PC-3 (cell line): ENCODE measurements at regions not wholly inside any gene's neighbourhood (a gene's known extent, or its start where the extent isn't known, plus 50 kb on each side); places are given as distances from the start of the nearest gene placed in this dataset.
"Not testable (repeated sequence)": the region's sequence is repeated elsewhere in the genome, so short reads cannot be mapped to it uniquely, and the experiment has no call there.

ENCODE experiments used
- ATAC-seq: fragments of 200-7000 bp; cut with Tn5 transposase; 2 replicates; pipeline ENCODE4 v1.9.1; 2020; ENCODE audit warnings: mild to moderate bottlenecking, moderate library complexity
- BruUV-seq: library from RNA; stranded (reverse); fragments of 400-500 nt; replicated peaks from 2 replicates; lab custom pipeline; 2021; lab: Mats Ljungman, UMichigan
- CTCF ChIA-PET: fragments of 300-600 bp; sonication (Branson Sonifier 250); formaldehyde crosslinking; loops from one replicate; lab custom pipeline; 2022; ENCODE audit warnings: antibody characterized with exemption; lab: Charles Lee
- POLR2A ChIA-PET: fragments of 300-600 bp; sonication (Branson Sonifier 250); formaldehyde crosslinking; loops from one replicate; lab custom pipeline; 2022; ENCODE audit warnings: antibody characterized with exemption; ENCODE audit not compliant: unreplicated experiment; lab: Charles Lee
- DNase-seq: peaks from one replicate; pipeline ENCODE4 v3.0.0-alpha.2; 2015
- H2AFZ ChIP-seq: fragments of 300-600 bp; sonication (generic); 2 replicates; pipeline ENCODE4 v1.6.0; 2016; ENCODE audit warnings: antibody characterized with exemption, low read length
- H3F3A ChIP-seq: fragments of 300-600 bp; sonication (generic); one replicate; pipeline ENCODE4 v1.6.0; 2017; ENCODE audit warnings: antibody characterized with exemption, low read length, control low read depth, mild to moderate bottlenecking; ENCODE audit not compliant: unreplicated experiment
- H3K27ac ChIP-seq: fragments of 300-600 bp; sonication (generic); 2 replicates; pipeline ENCODE4 v1.5.1; 2016; ENCODE audit warnings: mild to moderate bottlenecking, low read length
- H3K27me3 ChIP-seq: fragments of 300-600 bp; sonication (generic); 2 replicates; pipeline ENCODE4 v1.6.1; 2016; ENCODE audit warnings: low read length, mixed read lengths
- H3K36me3 ChIP-seq: fragments of 300-600 bp; sonication (generic); 2 replicates; pipeline ENCODE4 v1.6.1; 2016; ENCODE audit warnings: low read depth, mixed run types, low read length, mixed read lengths
- H3K4me1 ChIP-seq: fragments of 300-600 bp; sonication (generic); 2 replicates; pipeline ENCODE4 v1.5.1; 2016; ENCODE audit warnings: low read length; ENCODE audit not compliant: insufficient read depth
- H3K4me2 ChIP-seq: fragments of 300-600 bp; sonication (generic); 2 replicates; pipeline ENCODE4 v1.6.0; 2016; ENCODE audit warnings: low read length
- H3K4me3 ChIP-seq: fragments of 300-600 bp; sonication (generic); 2 replicates; pipeline ENCODE4 v1.5.1; 2016; ENCODE audit warnings: mild to moderate bottlenecking, low read length, mixed read lengths
- H3K79me2 ChIP-seq: fragments of 300-600 bp; sonication (generic); 2 replicates; pipeline ENCODE4 v1.6.1; 2017; ENCODE audit warnings: low read length, mixed read lengths
- H3K9ac ChIP-seq: fragments of 300-600 bp; sonication (generic); 2 replicates; pipeline ENCODE4 v1.6.0; 2016; ENCODE audit warnings: mild to moderate bottlenecking, low read length
- H3K9me2 ChIP-seq: fragments of 300-600 bp; sonication (generic); replicated peaks from 2 replicates; pipeline ENCODE4 v1.6.1; 2016; ENCODE audit warnings: mixed run types, low read length, mixed read lengths
- H3K9me3 ChIP-seq: fragments of 300-600 bp; sonication (generic); 2 replicates; pipeline ENCODE4 v1.6.1; 2016; ENCODE audit warnings: low read length, mixed read lengths
- H4K20me1 ChIP-seq: fragments of 300-600 bp; sonication (generic); 2 replicates; pipeline ENCODE4 v1.6.1; 2016; ENCODE audit warnings: low read length, mixed read lengths
- EZH2 ChIP-seq: fragments of 300-600 bp; sonication (generic); IDR thresholded peaks from one replicate; pipeline ENCODE4 v1.6.1; 2017; ENCODE audit warnings: antibody characterized with exemption, mild to moderate bottlenecking, low read length; ENCODE audit not compliant: unreplicated experiment
- EZH2phosphoT487 ChIP-seq: fragments of 300-600 bp; sonication (generic); IDR thresholded peaks from 2 replicates; pipeline ENCODE4 v1.6.1; 2018; ENCODE audit warnings: mild to moderate bottlenecking, antibody characterized with exemption, low read length, borderline replicate concordance
- intact Hi-C: fragments of 100-400 bp; cut with micrococcal nuclease; formaldehyde crosslinking; loops from 2 replicates; pipeline ENCODE4 v1.9.0; 2023
- TF ChIP-seq, protein P1 (sequence below): fragments of 300-600 bp; sonication (generic); conservative IDR thresholded peaks from 2 replicates; pipeline ENCODE4 v1.5.1; 2017; ENCODE audit warnings: antibody characterized with exemption, low read depth, mild to moderate bottlenecking, low read length

DNA sequence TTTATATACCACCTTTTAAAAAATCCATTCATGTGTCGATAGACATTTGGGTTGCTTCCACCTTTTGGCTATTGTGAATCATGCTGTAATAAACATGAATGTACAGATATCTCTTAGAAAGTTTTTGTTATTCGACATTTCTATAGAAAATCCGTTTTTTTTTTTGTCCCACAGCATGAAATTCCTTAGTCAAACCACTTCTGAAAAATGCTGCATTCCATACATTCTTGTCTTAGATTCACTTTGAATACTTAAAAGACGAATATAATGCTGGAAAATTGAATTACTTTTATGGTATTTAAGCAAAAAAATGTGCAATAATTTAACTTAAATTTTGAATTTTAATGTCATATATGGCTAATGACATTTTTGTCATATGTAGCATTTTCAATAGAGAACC is 1345.5 kb downstream of the TECRL start:
- no peaks in the 10 kb centered on the region for H3K4me1 ChIP-seq
- no peak overlapping the region for H3K9ac ChIP-seq
- no peak for ATAC-seq

GRCh38 chr4:63062891-63063290 is 1346.4 kb downstream of the TECRL start:
- BruUV-seq, intact Hi-C loops, H3K4me2 ChIP-seq, H3K27me3 ChIP-seq, H3K36me3 ChIP-seq, H3K9me3 ChIP-seq, CTCF ChIA-PET, ATAC-seq, H3K4me1 ChIP-seq, H3F3A ChIP-seq, H3K4me3 ChIP-seq, POLR2A ChIA-PET, H2AFZ ChIP-seq, H3K79me2 ChIP-seq, H3K27ac ChIP-seq, H3K9ac ChIP-seq, DNase-seq, H3K9me2 ChIP-seq, H4K20me1 ChIP-seq: not testable (repeated sequence)

More for the DNA sequence above, 1345.5 kb downstream of the TECRL start:
- H3K36me3 ChIP-seq = no peaks in the 10 kb centered on the region
- no peak overlapping the region for H3K4me2 ChIP-seq
- BruUV-seq = no TSS peak
- no peaks in the 10 kb centered on the region for H3K9me2 ChIP-seq
- CTCF ChIA-PET = no interaction called here
- no peak overlapping the region for H3K27ac ChIP-seq
- no peak overlapping the region for H3K4me3 ChIP-seq
- intact Hi-C loops = no loop called here
- H3K79me2 ChIP-seq = no peaks in the 10 kb centered on the region
- no peaks in the 10 kb centered on the region for H3K9me3 ChIP-seq
- no peaks in the 10 kb centered on the region for H3F3A ChIP-seq
- no peak overlapping the region for H2AFZ ChIP-seq
- no peak for DNase-seq
- TF ChIP-seq EZH2phosphoT487 = no peak
- TF ChIP-seq, protein P1, sequence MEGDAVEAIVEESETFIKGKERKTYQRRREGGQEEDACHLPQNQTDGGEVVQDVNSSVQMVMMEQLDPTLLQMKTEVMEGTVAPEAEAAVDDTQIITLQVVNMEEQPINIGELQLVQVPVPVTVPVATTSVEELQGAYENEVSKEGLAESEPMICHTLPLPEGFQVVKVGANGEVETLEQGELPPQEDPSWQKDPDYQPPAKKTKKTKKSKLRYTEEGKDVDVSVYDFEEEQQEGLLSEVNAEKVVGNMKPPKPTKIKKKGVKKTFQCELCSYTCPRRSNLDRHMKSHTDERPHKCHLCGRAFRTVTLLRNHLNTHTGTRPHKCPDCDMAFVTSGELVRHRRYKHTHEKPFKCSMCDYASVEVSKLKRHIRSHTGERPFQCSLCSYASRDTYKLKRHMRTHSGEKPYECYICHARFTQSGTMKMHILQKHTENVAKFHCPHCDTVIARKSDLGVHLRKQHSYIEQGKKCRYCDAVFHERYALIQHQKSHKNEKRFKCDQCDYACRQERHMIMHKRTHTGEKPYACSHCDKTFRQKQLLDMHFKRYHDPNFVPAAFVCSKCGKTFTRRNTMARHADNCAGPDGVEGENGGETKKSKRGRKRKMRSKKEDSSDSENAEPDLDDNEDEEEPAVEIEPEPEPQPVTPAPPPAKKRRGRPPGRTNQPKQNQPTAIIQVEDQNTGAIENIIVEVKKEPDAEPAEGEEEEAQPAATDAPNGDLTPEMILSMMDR = no peak
- TF ChIP-seq EZH2 = no peak
- H4K20me1 ChIP-seq = no peaks in the 10 kb centered on the region
- H3K27me3 ChIP-seq = no peaks in the 10 kb centered on the region
- POLR2A ChIA-PET = no interaction called here

- TF ChIP-seq EZH2phosphoT487 = no peak
- TF ChIP-seq, protein P1 = no peak
- TF ChIP-seq EZH2 = no peak
- Histone ChIP-seq H3K9ac (no peak overlapping the region), H3K4me3 (no peak overlapping the region), H3K4me2 (no peak overlapping the region), H3K4me1 (no peaks in the 10 kb centered on the region), H4K20me1 (no peaks in the 10 kb centered on the region), H3K9me2 (no peaks in the 10 kb centered on the region), H3K79me2 (no peaks in the 10 kb centered on the region), H3K36me3 (no peaks in the 10 kb centered on the region), H3K27me3 (no peaks in the 10 kb centered on the region), H3F3A (no peaks in the 10 kb centered on the region), H3K9me3 (no peaks in the 10 kb centered on the region), H2AFZ (no peak overlapping the region), H3K27ac (no peak overlapping the region)
- intact Hi-C loops = no loop called here
- POLR2A ChIA-PET = interaction anchor here (0.6 kb wide), 1 partner anchor 71 kb away, joined by 3 read pairs; no protein-coding TSS in a partner anchor
- CTCF ChIA-PET = no interaction called here
- BruUV-seq = no TSS peak
- DNase-seq = no peak
- no peak for ATAC-seq
These were observed 1359.5 kb downstream of the TECRL start for GRCh38 chr4:63049726-63050125.
